AG04450 (cell line): ENCODE measurements at regions not wholly inside any gene's neighbourhood (a gene's known extent, or its start where the extent isn't known, plus 50 kb on each side); places are given as distances from the start of the nearest gene placed in this dataset.

ENCODE experiments used
- CTCF ChIA-PET: fragments of 300-600, 350-600 bp; formaldehyde crosslinking; extraction: SDS; loops from one replicate; lab custom pipeline; 2022; ENCODE audit warnings: antibody characterized with exemption, inconsistent platforms; lab: Charles Lee
- POLR2A ChIA-PET: fragments of 350-600 bp; formaldehyde crosslinking; extraction: SDS; loops from one replicate; lab custom pipeline; 2021; ENCODE audit warnings: antibody characterized with exemption, inconsistent platforms; lab: Yijun Ruan, JAX
- DNase-seq: peaks from one replicate; pipeline ENCODE4 v3.0.0-alpha.2; 2011; ENCODE audit warnings: low read depth, low spot score
- H3K27ac ChIP-seq: one replicate; pipeline ENCODE4 v1.5.1; 2012; ENCODE audit warnings: low read depth, low read length, control low read depth
- H3K27me3 ChIP-seq: one replicate; pipeline ENCODE4 v1.6.0; 2012; ENCODE audit warnings: low read length; ENCODE audit not compliant: control insufficient read depth, insufficient read depth
- H3K4me3 ChIP-seq: 2 replicates; pipeline ENCODE4 v1.5.1; 2011; ENCODE audit warnings: mild to moderate bottlenecking, low read depth, low read length, control low read depth
- H3K9me3 ChIP-seq: 2 replicates; pipeline ENCODE4 v1.5.1; 2012; ENCODE audit warnings: low read length; ENCODE audit not compliant: control insufficient read depth, insufficient read depth
- TF ChIP-seq, protein P1 (sequence below): IDR thresholded peaks from 2 replicates; pipeline ENCODE4 v1.5.1; 2011; ENCODE audit warnings: low read depth, low read length, control low read depth, inconsistent platforms

DNA sequence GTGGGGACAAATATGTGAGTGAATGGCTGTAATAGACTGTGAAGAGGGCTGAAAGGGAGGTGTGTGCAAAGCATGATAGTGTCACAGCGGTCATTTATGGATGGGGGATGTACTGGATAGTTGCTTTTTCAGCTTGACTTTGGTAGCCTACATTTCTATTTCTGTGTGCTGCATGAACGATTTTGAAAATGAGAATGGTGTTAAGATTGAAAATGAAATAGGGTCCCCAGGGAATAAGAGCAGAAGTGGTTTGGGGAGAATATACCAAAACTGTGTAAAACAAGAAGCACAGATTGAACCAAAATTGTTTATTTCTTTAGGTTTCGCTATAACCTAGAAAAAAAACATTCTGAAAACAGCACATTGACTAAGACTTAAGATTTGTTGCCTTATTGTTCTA is 58.8 kb upstream of the CLNK start:
- no peak overlapping the region for H3K4me3 ChIP-seq
- no peak overlapping the region for H3K27ac ChIP-seq
- TF ChIP-seq, protein P1, sequence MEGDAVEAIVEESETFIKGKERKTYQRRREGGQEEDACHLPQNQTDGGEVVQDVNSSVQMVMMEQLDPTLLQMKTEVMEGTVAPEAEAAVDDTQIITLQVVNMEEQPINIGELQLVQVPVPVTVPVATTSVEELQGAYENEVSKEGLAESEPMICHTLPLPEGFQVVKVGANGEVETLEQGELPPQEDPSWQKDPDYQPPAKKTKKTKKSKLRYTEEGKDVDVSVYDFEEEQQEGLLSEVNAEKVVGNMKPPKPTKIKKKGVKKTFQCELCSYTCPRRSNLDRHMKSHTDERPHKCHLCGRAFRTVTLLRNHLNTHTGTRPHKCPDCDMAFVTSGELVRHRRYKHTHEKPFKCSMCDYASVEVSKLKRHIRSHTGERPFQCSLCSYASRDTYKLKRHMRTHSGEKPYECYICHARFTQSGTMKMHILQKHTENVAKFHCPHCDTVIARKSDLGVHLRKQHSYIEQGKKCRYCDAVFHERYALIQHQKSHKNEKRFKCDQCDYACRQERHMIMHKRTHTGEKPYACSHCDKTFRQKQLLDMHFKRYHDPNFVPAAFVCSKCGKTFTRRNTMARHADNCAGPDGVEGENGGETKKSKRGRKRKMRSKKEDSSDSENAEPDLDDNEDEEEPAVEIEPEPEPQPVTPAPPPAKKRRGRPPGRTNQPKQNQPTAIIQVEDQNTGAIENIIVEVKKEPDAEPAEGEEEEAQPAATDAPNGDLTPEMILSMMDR, result no peak
- H3K9me3 ChIP-seq, result no peaks in the 10 kb centered on the region
- no peak for DNase-seq
- H3K27me3 ChIP-seq, result no peaks in the 10 kb centered on the region
- POLR2A ChIA-PET, result no interaction called here
- CTCF ChIA-PET, result no interaction called here

DNA sequence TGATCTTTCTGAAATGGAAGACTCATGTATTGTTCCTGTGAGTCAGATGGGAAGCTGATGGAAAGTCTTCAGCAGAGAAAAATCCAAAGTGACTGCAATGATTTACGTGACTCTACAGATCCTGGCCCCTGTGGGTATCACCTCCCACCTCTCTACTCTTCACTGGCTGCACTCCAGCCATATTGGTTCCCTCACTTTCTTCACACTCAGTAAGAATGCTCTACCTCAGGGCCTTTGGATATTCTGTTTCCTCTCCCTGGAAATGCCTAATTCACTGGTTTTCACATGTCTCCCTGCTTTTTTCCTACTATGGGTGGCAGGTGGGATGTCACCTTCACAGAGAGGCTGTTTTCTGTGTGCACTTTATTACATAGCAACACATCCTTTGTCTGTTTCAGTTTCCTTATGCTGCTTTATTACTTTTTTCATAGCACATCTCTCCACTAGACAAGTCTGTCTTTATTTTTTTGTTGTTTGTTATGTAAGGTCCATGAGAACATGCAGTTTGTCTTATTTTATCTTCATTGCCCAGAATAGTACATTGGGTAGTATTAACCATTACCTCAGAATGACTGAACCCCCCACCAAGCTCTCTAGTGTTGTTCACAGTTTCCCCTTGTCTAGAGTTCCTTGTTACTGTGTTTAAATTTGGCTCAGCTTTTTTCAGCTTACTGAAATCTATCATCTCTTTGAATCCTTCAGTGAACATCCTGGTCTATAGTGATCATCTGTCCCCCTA is 57.6 kb upstream of the CLNK start:
- Histone ChIP-seq H3K9me3 (no peaks in the 10 kb centered on the region), H3K27me3 (no peaks in the 10 kb centered on the region), H3K27ac (no peak overlapping the region), H3K4me3 (no peak overlapping the region)
- CTCF ChIA-PET, result no interaction called here
- no peak for DNase-seq
- POLR2A ChIA-PET, result no interaction called here
- TF ChIP-seq, protein P1, result no peak

DNA sequence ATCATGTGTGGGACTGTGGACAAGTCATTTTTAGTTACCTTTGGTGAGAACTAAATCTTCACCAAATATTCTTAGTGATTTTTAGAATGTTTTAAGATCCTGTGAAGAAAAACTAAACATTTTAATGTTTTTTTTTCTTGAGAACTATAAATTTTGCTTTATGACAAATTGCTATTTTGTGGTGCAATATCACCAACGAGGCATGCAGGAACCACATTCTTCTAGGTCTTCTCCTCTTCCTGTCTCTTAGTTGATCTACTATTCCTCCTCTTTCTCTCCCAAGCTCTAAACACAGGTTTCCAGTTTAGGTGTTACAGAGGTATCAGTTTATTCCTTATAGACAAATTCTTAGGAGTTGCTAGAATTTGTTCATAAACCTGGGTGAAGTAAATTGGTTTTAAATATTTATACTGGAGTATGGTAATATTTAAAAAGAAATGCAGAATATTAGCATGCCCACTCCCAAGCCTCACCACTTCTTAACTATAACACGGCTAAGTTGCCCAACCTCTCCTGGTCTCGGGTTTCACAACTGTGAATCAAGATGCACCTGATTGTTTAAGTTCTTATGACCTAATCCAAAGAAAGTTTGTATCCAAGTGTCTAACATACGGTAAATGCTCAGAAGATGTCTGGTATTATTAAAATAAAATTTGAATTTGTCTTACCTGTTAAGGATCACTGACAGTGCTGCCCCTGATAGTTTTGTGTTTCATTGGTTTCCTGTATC is 56.5 kb upstream of the CLNK start:
- POLR2A ChIA-PET, result no interaction called here
- TF ChIP-seq, protein P1, result no peak
- Histone ChIP-seq H3K27ac (no peak overlapping the region), H3K27me3 (no peaks in the 10 kb centered on the region), H3K4me3 (no peak overlapping the region), H3K9me3 (no peaks in the 10 kb centered on the region)
- CTCF ChIA-PET, result no interaction called here
- DNase-seq, result no peak

DNA sequence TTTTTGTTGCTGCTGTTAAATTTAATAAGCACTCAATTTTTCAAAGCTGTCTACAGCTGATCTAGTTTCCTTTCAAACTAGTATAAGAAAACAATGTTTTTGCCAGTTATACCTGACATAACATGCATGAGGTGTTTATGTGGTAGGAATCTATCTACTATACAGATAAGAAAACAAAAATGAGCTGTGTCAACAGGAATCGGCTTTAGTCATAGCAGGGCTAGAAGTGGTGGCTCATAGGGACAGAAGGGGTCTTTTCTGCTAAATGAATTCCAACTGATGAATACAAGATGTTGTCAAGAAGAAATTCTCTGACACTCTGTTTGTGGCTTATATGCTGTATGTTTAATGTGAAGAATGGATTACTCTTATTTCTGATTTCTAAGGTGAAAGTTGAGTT is 55.7 kb upstream of the CLNK start:
- Histone ChIP-seq H3K9me3 (no peaks in the 10 kb centered on the region), H3K27me3 (no peaks in the 10 kb centered on the region), H3K27ac (no peak overlapping the region), H3K4me3 (no peak overlapping the region)
- POLR2A ChIA-PET, result no interaction called here
- TF ChIP-seq, protein P1, result no peak
- CTCF ChIA-PET, result no interaction called here
- no peak for DNase-seq

DNA sequence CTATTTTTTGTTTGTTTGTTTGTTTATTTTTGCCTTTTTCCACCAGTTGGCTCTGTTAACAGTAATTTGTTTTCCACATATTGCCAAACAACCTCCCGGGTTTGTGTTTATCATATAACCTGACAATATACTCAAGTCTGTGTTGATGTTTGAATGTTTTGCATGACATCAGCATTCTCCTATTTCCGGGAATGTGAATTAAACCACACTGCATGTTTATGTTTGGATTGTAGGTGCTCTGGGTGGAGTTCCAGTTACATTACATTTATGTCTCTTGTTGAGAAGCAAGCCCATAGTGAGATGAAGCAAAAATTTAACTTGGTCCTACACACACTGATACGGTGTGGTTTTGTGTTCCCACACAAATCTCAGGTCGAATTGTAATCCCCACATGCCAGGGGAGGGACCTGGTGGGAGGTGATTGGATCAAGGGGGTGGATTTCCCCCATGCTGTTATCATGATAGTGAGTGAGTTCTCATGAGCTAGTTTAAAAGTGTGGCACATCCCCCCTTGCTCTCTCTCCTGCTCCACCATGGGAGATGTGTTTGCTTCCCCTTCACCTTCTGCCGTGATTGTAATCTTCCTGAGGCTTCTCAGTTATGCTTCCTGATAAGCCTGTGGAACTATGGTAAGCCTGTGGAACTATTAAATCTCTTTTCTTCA is 54.4 kb upstream of the CLNK start:
- POLR2A ChIA-PET, result no interaction called here
- CTCF ChIA-PET, result no interaction called here
- H3K27ac ChIP-seq, result no peak overlapping the region
- no peaks in the 10 kb centered on the region for H3K9me3 ChIP-seq
- H3K4me3 ChIP-seq, result no peak overlapping the region
- TF ChIP-seq, protein P1, result no peak
- H3K27me3 ChIP-seq, result peaks cover 4% of the 10 kb centered on the region
- DNase-seq, result no peak
